NCI-H1436 (cell line): ENCODE measurements at regions not wholly inside any gene's neighbourhood (a gene's known extent, or its start where the extent isn't known, plus 50 kb on each side); places are given as distances from the start of the nearest gene placed in this dataset.

ENCODE experiments used
- DNase-seq: peaks from one replicate; lab custom pipeline; 2025; lab: John Stamatoyannopoulos, UW

DNA sequence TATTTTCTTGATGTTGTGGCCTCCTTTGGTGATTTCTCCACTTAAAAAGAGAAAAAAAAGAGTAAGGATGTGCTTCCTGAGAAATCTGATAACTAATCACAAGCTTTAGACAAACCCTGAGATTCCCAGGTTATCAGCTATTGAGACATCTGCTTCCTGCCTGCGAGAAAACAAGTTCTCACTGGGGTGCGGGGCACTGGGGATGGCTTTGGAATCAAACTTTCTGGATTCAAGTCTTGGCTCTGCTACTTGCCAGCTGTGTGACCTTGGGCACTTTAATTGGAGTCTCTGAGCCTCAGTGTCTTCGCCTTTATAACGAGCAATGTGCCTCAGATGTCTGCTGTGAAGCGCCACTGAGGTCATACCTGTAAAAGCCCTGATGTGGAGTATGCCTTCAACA, 152.5 kb upstream of the NAV2 start:
- DNase-seq = no peak

DNA sequence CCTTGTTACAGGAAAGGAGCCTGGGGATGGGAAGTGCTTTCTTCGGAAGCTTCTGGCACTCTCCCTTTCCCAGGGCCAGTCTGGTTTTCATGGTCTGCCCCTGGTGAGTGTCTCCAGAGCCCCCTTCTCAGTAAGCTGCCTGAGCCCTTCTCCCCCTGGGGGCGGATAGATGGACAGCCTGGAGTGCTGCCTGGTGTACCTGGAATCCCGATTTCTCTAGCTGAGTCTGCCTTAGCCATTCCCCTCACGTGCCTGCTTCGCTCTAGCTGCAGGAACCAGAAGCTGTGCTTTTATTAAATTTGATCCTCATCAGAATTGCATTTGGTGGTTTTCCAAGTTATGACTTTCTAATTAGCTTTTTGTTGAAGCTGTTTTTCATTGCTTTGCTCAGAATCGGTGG, 152.9 kb upstream of the NAV2 start:
- DNase-seq = no peak

DNA sequence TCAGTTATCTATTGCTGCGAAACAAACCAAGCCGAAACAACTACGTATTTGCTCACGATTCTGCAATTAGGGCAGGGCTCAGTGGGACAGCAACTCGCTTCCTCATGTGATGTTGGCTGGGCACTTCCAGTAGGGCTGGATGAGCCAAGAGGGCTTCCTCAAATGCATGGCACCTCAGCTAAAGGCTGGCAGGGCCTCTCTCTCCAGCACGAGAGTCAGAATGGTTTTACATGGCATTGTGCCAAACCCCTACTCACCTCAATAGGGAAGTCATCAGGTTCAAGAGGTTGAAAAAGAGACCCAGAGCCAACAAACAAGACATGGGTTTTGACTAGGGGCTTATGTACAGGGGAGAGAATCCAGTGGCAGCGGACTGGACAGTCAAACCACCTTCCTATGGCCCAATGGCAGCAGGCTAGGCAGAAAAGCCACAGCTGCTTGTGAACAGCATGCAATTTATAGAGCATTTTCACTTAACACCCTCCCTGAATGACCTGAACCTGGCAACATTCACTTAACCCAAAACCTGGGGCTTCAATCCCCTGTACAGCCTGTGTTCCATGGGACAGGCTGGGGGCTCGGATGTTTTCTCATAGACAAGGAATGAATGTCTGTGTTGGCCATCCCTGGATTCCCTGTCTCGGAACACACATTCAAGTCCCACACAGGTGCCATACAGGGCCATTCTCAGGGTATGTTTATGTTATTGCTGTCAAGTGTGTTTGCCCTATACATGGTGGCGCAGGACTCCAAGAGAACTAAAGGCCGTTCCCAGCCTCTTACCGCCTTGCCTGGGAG, 154.2 kb upstream of the NAV2 start:
- DNase-seq = no peak

DNA sequence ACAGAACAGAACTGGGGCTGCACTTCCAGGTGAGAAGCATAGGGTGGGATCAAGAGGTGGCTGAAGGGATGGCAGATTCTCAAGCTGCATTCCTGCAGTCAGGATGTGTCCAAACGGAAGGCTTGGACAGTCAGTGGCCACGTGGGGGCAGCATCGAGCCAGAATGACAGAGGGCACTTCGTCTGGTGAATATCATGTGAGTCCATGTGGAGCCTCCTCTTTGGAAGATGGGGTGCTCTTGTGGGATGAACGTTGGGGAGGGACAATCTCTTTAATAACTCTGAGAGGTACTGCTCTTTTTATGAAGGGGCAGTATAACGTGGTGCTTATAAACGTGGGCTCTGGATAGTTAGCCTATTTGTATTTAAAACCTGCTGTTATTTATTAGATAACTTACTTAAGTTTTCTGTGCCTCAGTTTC, 154.9 kb upstream of the NAV2 start:
- peak; percentile 57 for DNase-seq

DNA sequence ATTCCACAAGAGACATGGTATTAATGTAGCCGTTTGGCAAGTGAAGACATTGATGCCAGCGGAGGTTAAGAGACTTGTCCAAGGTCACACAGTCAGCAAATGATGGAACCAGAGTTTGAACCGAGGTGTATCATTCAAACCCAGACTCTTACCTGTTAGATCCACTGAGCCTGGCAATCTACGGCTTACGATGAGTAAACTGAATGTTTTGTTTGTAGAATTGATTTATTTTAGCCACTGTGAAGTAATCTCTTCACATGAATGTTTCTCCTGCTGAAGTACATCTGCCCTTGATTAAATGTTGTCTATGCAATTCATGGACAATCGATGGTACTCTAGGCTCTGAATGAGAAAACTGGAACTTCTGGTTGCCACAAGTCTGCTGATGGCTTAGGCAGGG, 155.5 kb upstream of the NAV2 start:
- DNase-seq = no peak

DNA sequence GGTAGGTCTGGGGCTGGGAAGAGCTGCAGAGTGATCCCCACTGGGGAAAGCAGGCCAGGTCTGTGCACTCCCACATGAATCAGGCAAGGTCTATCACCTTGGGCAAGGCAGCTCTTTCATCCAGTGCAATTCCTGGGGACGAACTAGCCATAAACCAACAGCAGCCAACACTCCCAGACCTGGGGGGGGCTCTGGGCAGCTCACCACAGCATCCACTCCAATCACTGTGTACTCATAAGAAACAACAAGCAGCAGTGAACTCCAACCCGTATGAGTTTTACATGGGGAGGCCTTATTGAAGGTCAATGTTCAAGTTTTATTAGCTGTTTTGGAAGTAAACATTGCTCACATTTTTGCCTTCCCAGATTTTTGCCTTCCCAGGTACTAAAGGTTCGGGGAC, 157.4 kb upstream of the NAV2 start:
- DNase-seq = no peak

DNA sequence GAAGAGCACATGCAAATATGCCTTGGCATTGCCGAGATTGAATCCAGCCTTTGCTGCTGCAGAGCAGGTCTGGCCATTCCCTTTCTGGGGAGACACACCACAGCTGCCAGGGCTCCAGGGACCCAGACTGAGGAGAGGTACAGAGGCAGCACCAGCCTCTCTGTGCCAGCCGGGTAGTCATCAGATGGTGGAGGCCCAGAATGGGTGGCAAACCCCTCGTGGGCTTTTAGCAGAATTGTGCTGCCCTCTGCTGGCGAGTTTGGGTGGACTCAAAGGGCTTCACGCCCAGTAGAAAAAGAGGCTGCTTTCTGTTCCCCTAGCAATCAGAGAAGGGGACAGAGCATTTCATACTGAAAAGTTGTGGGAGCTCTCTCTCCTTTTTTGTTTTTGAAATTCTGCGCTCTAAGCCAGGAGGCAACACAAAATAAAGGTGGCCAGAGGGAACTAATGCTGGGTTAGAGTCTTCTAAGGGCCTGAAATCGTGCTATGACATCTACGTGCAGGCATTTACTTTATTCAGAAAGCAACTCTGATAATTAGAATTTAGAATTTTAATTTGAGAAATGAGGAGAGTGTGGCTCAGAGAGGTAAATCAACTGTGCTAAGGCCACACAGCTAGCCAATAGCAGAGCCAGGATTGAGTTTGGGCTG, 158.8 kb upstream of the NAV2 start:
- DNase-seq = peak; percentile 74

DNA sequence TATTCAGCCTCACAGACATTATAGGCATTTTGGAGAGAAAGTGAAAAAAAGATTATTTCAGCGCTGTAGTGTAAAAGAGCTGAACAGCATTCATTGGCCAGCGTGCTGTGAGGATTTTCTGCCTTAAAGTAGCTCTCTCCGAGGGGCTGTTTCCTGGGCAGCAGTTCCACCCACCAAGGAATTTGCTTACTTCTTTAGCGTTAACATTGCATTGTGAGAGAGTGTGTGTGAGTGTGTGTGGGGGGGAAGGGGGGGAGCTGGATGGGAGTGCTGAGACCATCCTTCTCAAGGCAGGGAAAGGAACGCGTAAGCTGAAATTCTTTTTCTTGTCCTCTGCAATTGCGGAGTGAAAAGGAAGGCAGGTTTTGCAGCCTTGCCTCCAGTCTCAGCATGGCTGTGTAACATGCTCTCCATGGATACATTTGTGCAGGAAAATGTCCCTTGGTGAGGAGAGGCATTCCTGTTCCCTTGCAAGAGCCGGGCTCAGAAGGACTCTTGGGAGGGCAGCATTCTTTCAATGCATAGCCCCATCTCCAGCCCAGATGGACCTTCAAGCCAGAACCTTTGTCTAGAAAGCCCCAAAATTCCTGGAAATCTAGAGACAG, 159.9 kb upstream of the NAV2 start:
- DNase-seq = no peak

DNA sequence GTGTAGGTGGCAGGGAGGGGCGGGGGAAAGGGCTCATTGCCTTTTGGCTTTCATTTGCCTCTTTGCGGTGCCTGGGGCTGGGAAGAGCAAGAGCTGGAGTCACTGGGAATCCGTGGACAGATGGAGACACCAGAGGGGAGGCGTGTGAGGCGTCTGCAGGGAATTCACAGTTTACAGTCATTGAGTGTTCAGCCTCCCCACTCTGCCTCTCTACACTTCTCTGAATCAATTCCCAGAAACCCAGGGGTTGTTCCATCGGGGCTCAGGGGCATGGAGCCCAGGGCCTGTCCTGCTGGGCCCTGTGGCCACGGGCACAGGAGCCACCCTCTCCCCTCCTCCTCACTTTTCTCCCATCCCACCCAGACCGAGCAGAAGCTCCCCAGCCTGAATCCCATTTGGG, 160.5 kb upstream of the NAV2 start:
- DNase-seq = no peak

DNA sequence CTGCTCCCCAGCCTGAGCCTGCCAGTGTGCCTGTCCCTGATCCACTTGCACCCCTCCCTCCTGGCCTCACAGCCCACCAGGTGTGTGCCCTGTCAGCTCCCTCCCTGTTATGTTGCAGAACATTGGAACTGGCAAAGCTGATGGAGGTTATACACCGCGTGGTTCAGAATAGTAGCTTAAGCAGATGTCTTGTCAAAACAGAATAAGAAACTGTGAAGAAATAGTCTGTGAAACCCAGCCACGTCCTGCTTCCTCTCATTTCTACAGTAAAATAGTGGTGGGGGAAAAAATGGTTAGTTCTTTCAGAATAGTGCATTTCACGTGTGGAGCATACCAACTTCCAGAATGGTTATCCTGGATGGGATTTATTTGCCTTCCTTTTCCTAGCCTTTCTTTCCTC, 161.2 kb upstream of the NAV2 start:
- DNase-seq = no peak

DNA sequence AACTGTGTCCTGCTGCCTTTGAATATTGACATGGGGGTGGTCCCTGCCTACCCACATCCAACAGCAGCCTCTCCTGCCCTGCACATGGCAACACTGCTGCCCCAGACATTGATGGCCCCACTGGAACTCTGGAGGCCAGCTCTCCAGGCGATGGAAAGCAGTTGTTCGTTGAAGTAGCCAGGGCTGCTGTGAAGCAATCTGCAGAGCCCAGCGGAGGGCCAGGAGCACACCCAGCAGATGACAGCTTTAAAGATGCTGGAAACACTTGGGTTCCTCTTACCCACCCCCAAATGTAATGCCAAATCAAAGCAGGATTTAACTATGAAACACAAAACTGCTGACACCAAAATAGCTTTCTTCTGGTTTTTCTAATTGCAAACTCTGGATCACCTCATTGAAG, 165.6 kb upstream of the NAV2 start:
- DNase-seq = no peak

DNA sequence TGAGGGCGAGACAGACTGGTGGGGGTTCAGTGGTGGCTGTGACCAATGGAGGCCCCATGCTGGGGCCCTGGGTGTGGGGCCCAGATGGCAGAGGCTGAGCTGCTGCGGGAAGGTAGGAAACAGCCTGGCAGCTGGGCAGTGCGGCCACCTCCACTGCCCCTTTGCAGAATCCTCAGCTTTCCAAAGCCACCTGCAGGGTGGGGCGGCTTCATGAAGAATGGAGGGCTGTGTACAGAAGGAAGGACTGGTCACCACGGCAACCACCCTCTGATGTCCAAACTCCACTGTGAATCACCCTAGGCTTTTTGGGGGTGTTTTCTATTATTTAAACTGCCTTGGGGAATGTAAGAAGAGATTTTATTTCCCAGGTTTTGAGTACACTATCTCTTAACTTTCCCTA, 166.3 kb upstream of the NAV2 start:
- no peak for DNase-seq

DNA sequence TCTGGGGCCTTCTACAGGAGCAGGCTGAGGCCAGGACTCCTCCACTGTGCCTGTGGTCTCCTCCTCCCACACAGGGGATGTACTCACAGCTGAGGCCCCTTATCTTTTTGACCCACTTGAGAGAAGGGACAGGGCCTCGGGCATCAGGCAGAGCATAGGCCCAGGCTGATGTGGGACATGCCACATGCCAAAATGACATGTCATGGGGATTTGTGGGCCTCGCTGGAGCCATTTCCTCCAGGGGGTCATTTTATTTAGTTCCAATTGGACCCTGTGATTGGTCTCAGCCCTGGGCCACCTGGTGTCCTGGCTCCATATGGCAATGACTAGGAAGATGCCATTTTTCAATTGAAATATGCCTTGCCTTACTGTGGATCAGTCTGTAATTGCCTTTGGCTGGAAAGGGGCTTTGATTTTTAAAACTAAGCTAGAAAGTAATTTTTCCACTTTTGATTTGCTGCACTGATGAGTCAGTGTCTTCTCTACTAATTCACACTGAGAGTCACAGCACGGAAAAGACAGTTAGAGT, 171.1 kb upstream of the NAV2 start:
- no peak for DNase-seq

DNA sequence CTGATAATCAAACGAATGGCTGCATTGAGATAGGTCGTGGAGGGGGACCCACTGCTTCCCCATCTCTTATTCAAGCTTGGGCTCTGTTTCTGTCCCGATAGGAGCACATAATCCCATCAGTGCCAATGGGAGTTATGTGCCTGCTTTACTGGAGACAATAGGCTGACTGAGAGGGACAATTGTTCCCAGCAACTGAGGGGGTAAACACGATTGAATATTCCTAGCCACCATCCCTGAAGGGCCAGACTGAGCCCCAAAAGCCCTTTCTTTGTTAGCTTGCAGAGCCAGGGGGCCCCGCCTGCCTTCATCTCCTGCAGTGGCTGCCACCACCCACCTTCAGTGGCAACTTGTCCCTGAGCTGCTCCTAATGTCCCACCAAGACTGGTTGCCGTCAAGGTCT, 172.8 kb upstream of the NAV2 start:
- no peak for DNase-seq

DNA sequence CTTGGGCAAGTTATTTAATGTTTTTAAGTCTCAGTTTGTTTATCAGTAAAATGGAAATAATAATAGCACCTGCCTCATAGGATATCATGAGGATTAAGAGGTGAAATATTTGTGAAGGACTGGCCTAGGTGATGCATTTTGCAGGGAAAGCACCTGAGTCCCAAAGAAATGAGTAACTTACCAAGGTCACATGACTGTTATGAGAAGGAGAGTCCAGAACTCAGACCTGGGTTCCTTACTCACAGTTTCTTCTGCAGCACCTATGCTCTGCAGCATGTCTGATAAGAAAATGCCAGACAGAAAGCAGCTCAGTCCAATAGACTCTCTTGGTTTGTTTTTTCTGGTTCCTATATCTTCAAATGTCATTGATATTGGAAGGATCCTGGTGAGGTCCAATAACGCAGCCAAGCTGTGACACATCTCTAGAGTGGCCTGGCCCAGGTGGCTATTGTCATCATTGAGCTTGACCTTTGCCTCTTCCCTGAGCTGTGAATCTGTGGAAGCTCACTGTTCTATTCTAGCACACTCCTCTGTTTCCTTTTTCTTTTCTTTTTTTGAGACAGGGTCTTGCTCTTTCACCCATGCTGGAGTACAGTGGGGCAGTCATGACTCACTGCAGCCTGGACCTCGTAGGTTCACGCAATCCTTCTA, 174.7 kb upstream of the NAV2 start:
- DNase-seq = no peak

DNA sequence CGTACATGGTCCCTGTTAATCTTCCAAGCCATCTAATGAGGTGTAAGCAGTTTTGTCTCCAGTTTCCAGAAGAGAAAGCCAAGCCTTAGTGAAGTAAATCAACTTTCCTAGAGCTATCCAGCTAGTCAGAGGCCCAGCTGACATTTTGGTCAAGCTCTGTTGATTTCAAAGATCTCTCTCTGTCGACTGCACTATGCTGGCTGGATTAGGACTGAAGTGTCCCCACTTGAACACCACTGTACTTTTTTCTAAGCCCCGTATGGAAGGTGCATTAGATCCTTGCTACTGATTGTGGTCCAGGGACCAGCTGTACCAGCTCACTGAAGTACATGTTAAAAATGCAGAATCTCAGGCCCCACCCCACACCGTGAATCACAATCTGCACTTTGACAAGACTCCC, 176.5 kb upstream of the NAV2 start:
- DNase-seq = no peak

DNA sequence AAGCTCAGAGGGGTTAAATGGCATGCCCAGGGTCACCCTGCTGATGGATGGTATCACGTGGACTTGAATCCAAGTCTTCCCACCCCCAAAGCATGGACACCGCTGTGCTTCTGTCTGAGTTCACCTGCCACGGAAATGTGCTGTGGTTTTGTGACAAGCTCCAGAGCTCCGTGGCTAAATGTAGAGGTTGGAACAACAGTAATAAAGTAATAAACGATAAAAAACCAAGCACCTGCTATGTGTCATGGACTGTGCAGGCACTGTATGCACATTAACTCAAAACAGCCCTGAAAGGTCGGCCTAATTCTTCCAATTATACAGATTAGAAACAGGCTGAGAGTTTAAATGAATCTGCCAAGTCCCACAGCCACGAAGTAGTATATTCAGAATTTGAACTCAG, 182.1 kb upstream of the NAV2 start:
- DNase-seq = no peak

DNA sequence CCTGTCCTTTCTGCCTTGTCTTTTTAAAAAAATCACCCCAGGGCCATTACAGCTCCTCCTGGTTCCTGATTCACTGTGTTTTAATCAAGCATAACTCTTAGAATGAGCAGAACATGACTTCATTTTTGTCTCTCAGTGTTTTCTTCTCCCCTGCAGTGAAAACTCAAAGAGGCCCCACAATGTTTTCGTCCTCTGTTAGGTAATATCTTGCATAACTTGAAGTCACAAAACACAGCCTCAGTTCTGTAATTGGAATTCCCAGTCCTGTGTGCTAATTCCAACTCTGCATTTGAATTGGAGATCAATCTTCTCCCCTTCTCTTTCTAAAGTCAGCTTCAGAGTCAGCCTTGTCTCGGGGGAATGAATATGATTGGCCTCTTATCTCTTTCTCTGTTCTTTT, 186.5 kb upstream of the NAV2 start:
- DNase-seq = no peak

DNA sequence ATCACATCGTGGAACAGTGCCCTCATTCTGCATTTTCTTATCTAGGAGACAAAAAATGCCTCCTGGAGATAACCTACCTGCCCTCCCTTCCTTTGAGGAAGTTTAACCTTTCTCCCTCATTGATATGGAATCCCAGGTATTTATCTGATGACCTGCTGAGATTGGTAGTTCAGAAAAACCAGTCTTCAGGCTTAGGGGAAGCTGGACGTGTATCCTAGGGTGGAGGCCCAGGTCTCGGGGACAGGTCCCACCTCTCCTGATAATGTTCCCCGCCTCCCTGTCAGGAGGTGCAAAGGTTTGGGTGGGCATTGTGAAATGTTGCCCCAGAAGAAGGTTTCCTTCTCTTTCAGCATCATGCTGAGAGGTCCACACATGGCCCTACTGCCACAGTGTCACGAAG, 186.9 kb upstream of the NAV2 start:
- no peak for DNase-seq

DNA sequence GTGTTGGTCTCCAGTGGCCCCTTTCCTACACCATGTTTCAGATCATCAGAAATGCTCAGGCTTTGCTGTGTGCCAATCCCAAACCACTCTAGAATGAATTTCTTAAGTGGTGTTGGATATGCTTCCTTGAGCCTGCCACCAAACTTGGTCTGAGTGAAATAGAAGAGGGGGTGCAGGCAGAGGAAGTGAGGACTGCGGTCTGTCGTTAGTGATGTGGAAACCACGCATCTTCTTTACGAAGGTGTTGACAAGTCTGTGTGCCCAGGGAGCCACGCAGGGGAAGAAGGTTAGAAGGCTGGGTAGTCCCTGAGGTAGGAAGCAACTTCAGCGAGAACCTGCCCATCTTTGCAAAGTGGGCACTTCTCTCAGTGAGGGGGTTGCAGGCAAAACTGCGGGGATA, 187.4 kb upstream of the NAV2 start:
- no peak for DNase-seq

DNA sequence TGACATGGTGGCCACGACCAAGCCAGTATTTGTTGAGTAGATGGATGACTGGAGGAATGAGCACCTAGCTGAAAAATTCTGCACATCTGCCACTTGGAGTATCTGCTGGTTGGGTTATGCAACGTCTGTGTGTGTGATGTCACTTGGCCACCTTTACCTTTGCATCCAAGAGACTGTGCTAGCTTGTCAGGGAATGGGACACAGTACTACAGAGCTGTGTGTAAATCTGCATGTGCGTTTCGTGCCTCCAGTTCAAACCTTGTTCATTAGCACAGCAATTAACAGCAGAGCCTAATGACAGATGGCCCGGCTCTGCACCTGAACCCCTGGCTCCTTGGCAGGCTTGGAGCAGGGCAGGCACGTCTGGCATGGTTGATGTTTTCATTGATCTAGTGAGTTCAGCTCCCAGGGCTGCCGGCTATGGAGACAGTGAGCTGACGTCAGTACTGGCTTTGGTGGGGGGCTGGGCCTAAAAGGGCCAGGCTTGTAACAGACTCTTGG, 188.4 kb upstream of the NAV2 start:
- DNase-seq = no peak

DNA sequence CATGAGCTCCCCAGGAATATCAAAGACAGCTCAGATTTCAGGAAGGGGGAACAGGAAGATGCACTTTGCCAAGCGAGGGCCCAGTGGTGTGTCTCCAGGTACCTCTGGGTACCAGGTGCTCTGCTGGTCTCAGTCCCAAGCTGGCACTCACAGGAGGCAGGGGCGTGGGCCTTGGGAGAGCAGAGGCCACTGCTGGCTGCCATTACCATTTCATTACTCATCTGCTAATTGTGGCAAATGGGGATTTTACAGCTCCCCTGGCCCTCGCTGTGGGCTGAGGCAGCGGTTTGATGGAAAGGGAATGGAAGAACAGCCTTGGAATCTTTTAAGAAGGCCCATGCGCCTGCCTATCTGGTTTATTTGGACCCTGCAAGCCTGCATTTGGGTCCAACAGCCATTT, 192.0 kb upstream of the NAV2 start:
- DNase-seq = no peak
